Osteocyte (in vitro differentiated cells): ENCODE measurements at regions not wholly inside any gene's neighbourhood (a gene's known extent, or its start where the extent isn't known, plus 50 kb on each side); places are given as distances from the start of the nearest gene placed in this dataset.

ENCODE experiments used
- DNase-seq: peaks from one replicate; pipeline ENCODE4 v3.0.0; 2021; ENCODE audit warnings: mixed read lengths; ENCODE audit not compliant: unreplicated experiment; ENCODE audit errors: extremely low spot score
- H3K27ac Mint-ChIP-seq: one replicate; pipeline ENCODE4 v1.8.0; 2021; ENCODE audit warnings: mild to moderate bottlenecking, mixed read lengths; ENCODE audit not compliant: unreplicated experiment
- H3K27me3 Mint-ChIP-seq: one replicate; pipeline ENCODE4 v1.8.0; 2021; ENCODE audit warnings: mixed read lengths; ENCODE audit not compliant: unreplicated experiment
- H3K36me3 Mint-ChIP-seq: one replicate; pipeline ENCODE4 v1.8.0; 2021; ENCODE audit warnings: mixed read lengths; ENCODE audit not compliant: unreplicated experiment
- H3K4me1 Mint-ChIP-seq: one replicate; pipeline ENCODE4 v1.8.0; 2021; ENCODE audit warnings: mixed read lengths; ENCODE audit not compliant: unreplicated experiment
- H3K4me3 Mint-ChIP-seq: one replicate; pipeline ENCODE4 v1.8.0; 2021; ENCODE audit warnings: mild to moderate bottlenecking, moderate library complexity, mixed read lengths; ENCODE audit not compliant: unreplicated experiment
- H3K9me3 Mint-ChIP-seq: one replicate; pipeline ENCODE4 v1.8.0; 2021; ENCODE audit warnings: mixed read lengths; ENCODE audit not compliant: unreplicated experiment
- TF ChIP-seq, protein P1 (sequence below): fragments of 200-600 bp; sonication (generic); IDR thresholded peaks from 2 replicates; pipeline ENCODE4 v1.5.0; 2021; ENCODE audit warnings: antibody characterized with exemption, mild to moderate bottlenecking, moderate library complexity

DNA sequence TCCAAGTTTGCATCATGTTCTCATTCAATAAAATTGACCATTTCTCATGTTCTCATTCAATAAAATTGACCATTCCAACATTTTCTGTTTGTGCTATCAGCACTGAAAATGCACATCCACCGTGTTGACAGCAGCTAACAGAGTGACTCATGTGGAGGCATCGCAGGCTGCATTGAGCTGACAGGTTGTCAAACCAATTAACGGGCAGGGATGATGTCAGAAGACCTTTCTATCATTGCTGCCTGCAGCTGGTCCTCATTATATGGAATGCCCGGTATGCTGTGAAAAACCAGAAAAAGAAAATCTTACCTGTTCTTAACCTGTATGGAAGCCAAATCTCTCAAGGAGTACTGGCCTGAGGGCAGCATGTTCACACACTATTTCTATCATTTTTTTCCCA lies 202.0 kb downstream of the SMIM20 start:
- DNase-seq, result no peak
- Mint-ChIP-seq H3K27ac (no peak overlapping the region), H3K4me1 (no peaks in the 10 kb centered on the region), H3K36me3 (no peaks in the 10 kb centered on the region), H3K4me3 (no peak overlapping the region), H3K9me3 (peaks cover 8% of the 10 kb centered on the region), H3K27me3 (peaks cover 51% of the 10 kb centered on the region)
- TF ChIP-seq, protein P1, sequence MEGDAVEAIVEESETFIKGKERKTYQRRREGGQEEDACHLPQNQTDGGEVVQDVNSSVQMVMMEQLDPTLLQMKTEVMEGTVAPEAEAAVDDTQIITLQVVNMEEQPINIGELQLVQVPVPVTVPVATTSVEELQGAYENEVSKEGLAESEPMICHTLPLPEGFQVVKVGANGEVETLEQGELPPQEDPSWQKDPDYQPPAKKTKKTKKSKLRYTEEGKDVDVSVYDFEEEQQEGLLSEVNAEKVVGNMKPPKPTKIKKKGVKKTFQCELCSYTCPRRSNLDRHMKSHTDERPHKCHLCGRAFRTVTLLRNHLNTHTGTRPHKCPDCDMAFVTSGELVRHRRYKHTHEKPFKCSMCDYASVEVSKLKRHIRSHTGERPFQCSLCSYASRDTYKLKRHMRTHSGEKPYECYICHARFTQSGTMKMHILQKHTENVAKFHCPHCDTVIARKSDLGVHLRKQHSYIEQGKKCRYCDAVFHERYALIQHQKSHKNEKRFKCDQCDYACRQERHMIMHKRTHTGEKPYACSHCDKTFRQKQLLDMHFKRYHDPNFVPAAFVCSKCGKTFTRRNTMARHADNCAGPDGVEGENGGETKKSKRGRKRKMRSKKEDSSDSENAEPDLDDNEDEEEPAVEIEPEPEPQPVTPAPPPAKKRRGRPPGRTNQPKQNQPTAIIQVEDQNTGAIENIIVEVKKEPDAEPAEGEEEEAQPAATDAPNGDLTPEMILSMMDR, result no peak

DNA sequence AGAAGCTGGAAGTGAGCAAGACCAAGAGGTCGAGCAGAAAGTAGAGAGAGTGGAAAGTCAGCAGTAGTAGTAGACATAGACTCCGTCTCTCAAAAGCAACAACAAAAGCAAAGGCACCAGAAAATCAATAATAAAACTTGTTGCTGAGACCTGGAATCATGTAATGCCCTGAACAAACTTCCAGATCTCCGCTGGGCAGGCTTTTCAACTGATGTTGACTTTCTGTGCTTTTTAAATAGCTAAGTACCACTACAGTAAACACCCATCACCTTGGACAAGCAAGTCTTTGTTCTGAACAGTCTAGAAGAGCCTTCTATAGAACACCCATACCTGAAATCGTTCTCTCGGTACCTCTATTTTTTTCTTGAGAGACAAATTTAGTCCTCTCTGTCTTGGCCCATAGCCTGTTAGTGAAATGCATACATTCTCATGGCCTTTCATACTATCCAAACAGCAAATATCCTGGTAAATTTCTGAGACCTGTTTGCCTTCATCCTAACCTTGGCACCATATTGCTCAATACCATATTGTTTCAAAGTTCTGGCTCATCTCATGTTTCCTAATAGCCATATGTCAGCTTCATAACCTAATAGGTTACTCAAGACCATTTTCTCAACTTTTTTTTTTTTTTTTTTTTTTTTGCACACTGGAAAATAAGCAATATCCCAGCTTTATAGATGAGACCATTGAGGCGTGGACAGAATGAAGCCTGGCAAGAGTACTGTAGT lies 200.6 kb upstream of the RBPJ start:
- Mint-ChIP-seq H3K27me3 (peaks cover 48% of the 10 kb centered on the region), H3K36me3 (no peaks in the 10 kb centered on the region), H3K4me3 (no peak overlapping the region), H3K9me3 (no peaks in the 10 kb centered on the region), H3K27ac (no peak overlapping the region), H3K4me1 (no peaks in the 10 kb centered on the region)
- no peak for DNase-seq
- TF ChIP-seq, protein P1, result no peak

DNA sequence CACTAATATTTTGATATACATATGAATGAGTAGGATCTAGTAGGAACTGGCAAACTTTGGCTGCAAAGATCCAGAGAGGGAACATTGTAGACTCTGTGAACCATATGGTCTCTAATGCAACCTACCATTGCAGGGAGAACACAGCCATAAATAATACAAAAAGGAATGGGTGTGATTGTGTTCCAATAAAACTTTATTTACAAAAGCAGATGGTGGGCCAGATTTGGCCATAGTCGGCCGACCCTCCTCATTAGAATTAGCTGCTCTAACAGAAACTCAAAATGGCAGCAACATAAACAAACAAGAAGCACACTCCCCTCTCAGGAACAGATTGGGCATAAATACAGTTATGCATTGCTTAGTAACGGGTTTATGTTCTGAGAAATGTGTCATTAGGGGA lies 198.1 kb upstream of the RBPJ start:
- no peaks in the 10 kb centered on the region for H3K4me1 Mint-ChIP-seq
- H3K36me3 Mint-ChIP-seq, result no peaks in the 10 kb centered on the region
- TF ChIP-seq, protein P1, result no peak

DNA sequence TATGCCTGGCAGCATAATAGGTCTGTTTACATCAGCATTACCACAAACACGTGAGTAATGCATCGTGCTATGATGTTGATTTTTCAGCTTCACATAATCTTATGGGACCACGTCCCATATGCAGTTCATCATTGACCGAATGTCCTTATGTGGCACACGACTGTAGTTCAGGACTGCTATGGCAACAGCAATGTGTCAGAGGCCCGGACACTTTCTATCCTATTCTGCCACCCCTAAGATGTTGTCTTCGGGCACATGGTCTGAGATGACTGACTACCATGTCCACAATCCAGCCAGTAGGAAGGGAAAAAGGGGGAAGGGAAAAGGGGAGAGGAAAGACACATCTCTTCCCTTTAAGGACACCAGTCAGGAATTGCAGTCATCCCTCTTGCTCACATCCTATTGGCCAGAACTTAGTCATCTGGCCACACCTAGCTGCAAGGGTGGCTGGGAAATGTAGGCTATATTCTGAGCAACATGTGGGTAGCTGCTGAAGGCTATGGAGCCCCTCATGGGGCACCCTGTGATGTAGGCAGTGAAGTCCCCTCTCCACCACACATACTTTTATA lies 196.0 kb upstream of the RBPJ start:
- H3K27me3 Mint-ChIP-seq, result peaks cover 24% of the 10 kb centered on the region
- TF ChIP-seq, protein P1, result no peak
- H3K4me3 Mint-ChIP-seq, result no peak overlapping the region
- no peaks in the 10 kb centered on the region for H3K36me3 Mint-ChIP-seq
- H3K4me1 Mint-ChIP-seq, result no peaks in the 10 kb centered on the region
- peaks cover 3% of the 10 kb centered on the region for H3K9me3 Mint-ChIP-seq
- no peak for DNase-seq
- H3K27ac Mint-ChIP-seq, result no peak overlapping the region

More for the DNA sequence above, 198.1 kb upstream of the RBPJ start:
- no peak for DNase-seq
- no peak overlapping the region for H3K4me3 Mint-ChIP-seq
- no peak overlapping the region for H3K27ac Mint-ChIP-seq
- H3K27me3 Mint-ChIP-seq, result peaks cover 41% of the 10 kb centered on the region
- no peaks in the 10 kb centered on the region for H3K9me3 Mint-ChIP-seq

DNA sequence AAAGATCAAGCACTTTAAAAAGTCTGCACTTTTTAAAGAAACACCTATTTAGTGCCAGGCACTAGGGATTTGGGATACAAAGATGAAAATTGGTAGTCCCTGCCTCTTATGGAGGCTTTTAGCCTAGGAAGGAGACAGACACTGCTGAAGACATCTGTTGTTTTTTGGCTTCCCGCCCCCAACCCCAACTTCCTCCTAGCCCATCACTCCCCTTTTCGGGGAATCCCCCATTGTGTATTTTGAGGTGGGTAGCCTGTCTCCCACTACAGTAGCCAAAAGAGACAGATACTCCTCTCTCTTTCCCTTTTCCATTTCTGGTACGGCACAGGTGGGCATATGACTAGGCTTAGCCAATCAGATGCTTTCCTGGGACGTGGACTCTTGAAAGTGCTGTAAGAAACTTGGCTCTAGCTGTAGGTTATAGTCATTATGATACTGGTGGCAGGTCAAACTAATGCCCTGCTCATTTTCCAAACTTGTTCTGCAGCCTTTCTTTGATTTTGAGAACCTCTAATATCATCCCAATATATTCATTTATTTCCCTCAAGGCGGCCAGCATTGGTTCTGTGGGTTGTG lies 194.6 kb upstream of the RBPJ start:
- H3K4me3 Mint-ChIP-seq, result no peak overlapping the region
- no peak for DNase-seq
- H3K27me3 Mint-ChIP-seq, result peaks cover 13% of the 10 kb centered on the region
- TF ChIP-seq, protein P1, result no peak
- H3K9me3 Mint-ChIP-seq, result peaks cover 3% of the 10 kb centered on the region
- no peaks in the 10 kb centered on the region for H3K4me1 Mint-ChIP-seq
- no peak overlapping the region for H3K27ac Mint-ChIP-seq
- H3K36me3 Mint-ChIP-seq, result no peaks in the 10 kb centered on the region
